HG02571 (cell line): ENCODE measurements at regions not wholly inside any gene's neighbourhood (a gene's known extent, or its start where the extent isn't known, plus 50 kb on each side); places are given as distances from the start of the nearest gene placed in this dataset.

Experiments
- ATAC-seq: cut with Tn5 transposase; IDR thresholded peaks from one replicate; pipeline ENCODE4 v1.9.1; 2021; ENCODE audit warnings: mild to moderate bottlenecking, moderate library complexity; ENCODE audit not compliant: unreplicated experiment

GRCh38 chr3:104519068-104519467 is 847.6 kb upstream of the ALCAM start:
- ATAC-seq: no peak

- ATAC-seq: no peak
Measured at GRCh38 chr3:104519468-104520227, 847.1 kb upstream of the ALCAM start.

- peak; percentile 44 for ATAC-seq
Measured at GRCh38 chr3:104520228-104520655, 846.5 kb upstream of the ALCAM start.

GRCh38 chr3:104521606-104522336 is 844.9 kb upstream of the ALCAM start:
- ATAC-seq: peak; percentile 52

GRCh38 chr3:104523136-104523535 is 843.6 kb upstream of the ALCAM start:
- no peak for ATAC-seq

- ATAC-seq: peak; percentile 62
Measured at GRCh38 chr3:104526901-104527401, 839.8 kb upstream of the ALCAM start.

- no peak for ATAC-seq
Measured at GRCh38 chr3:104530934-104531333, 835.8 kb upstream of the ALCAM start.

- ATAC-seq: no peak
Measured at GRCh38 chr3:104536715-104537114, 830.0 kb upstream of the ALCAM start.

- no peak for ATAC-seq
Measured at GRCh38 chr3:104537323-104537722, 829.4 kb upstream of the ALCAM start.

GRCh38 chr3:104546301-104546700 is 820.4 kb upstream of the ALCAM start:
- no peak for ATAC-seq

GRCh38 chr3:104547031-104547430 is 819.7 kb upstream of the ALCAM start:
- ATAC-seq: no peak

- ATAC-seq: no peak
Measured at GRCh38 chr3:104548401-104548800, 818.3 kb upstream of the ALCAM start.

- no peak for ATAC-seq
Measured at GRCh38 chr3:104549099-104549714, 817.5 kb upstream of the ALCAM start.

GRCh38 chr3:104553121-104553520 is 813.6 kb upstream of the ALCAM start:
- no peak for ATAC-seq

GRCh38 chr3:104554425-104554824 is 812.3 kb upstream of the ALCAM start:
- ATAC-seq: no peak

- ATAC-seq: no peak
Measured at GRCh38 chr3:104555728-104556127, 811.0 kb upstream of the ALCAM start.

- no peak for ATAC-seq
Measured at GRCh38 chr3:104556372-104557078, 810.2 kb upstream of the ALCAM start.

- no peak for ATAC-seq
Measured at GRCh38 chr3:104561324-104561723, 805.4 kb upstream of the ALCAM start.

GRCh38 chr3:104564045-104564643 is 802.6 kb upstream of the ALCAM start:
- no peak for ATAC-seq

- no peak for ATAC-seq
Measured at GRCh38 chr3:104566054-104566453, 800.7 kb upstream of the ALCAM start.

GRCh38 chr3:104575634-104576033 is 791.1 kb upstream of the ALCAM start:
- no peak for ATAC-seq
